Chondrocyte (in vitro differentiated cells): ENCODE measurements at regions not wholly inside any gene's neighbourhood (a gene's known extent, or its start where the extent isn't known, plus 50 kb on each side); places are given as distances from the start of the nearest gene placed in this dataset.
"Not testable (repeated sequence)": the region's sequence is repeated elsewhere in the genome, so short reads cannot be mapped to it uniquely, and the experiment has no call there.

Experiments
- DNase-seq: peaks from one replicate; pipeline ENCODE4 v3.0.0; 2021; ENCODE audit warnings: mixed read lengths, low spot score
- H3K27ac Mint-ChIP-seq: one replicate; pipeline ENCODE4 v1.8.0; 2021; ENCODE audit warnings: mild to moderate bottlenecking, moderate library complexity, mixed read lengths; ENCODE audit not compliant: unreplicated experiment
- H3K27me3 Mint-ChIP-seq: 2 replicates; pipeline ENCODE4 v1.8.0; 2021; ENCODE audit warnings: low read depth, mixed read lengths
- H3K36me3 Mint-ChIP-seq: 2 replicates; pipeline ENCODE4 v1.8.0; 2021; ENCODE audit warnings: low read depth, mixed read lengths
- H3K4me1 Mint-ChIP-seq: 2 replicates; pipeline ENCODE4 v1.8.0; 2021; ENCODE audit warnings: low read depth, mild to moderate bottlenecking, mixed read lengths
- H3K4me3 Mint-ChIP-seq: one replicate; pipeline ENCODE4 v1.8.0; 2021; ENCODE audit warnings: mild to moderate bottlenecking, moderate library complexity, mixed read lengths; ENCODE audit not compliant: unreplicated experiment
- H3K9me3 Mint-ChIP-seq: 2 replicates; pipeline ENCODE4 v1.8.0; 2021; ENCODE audit warnings: low read depth, mixed read lengths

GRCh38 chr21:8757399-8758093 lies 1763.8 kb upstream of the TPTE start:
- peak; percentile 92 for DNase-seq
- not testable (repeated sequence) for H3K36me3 Mint-ChIP-seq, H3K4me1 Mint-ChIP-seq, H3K4me3 Mint-ChIP-seq, H3K27me3 Mint-ChIP-seq, H3K27ac Mint-ChIP-seq
- peaks cover 45% of the 10 kb centered on the region for H3K9me3 Mint-ChIP-seq

- peaks cover 56% of the 10 kb centered on the region for H3K9me3 Mint-ChIP-seq
- H3K4me1 Mint-ChIP-seq, H3K27ac Mint-ChIP-seq, H3K4me3 Mint-ChIP-seq, H3K27me3 Mint-ChIP-seq, H3K36me3 Mint-ChIP-seq: not testable (repeated sequence)
- peak; percentile 98 for DNase-seq
Observed at GRCh38 chr21:8758921-8759367, 1762.4 kb upstream of the TPTE start.

- H3K4me1 Mint-ChIP-seq, H3K4me3 Mint-ChIP-seq, H3K27me3 Mint-ChIP-seq, H3K36me3 Mint-ChIP-seq, DNase-seq, H3K27ac Mint-ChIP-seq: not testable (repeated sequence)
- H3K9me3 Mint-ChIP-seq, result peaks cover 61% of the 10 kb centered on the region
Observed at GRCh38 chr21:8762241-8762640, 1759.1 kb upstream of the TPTE start.

GRCh38 chr21:8764416-8764815 lies 1757.0 kb upstream of the TPTE start:
- H3K27ac Mint-ChIP-seq, H3K4me3 Mint-ChIP-seq, H3K4me1 Mint-ChIP-seq, DNase-seq, H3K36me3 Mint-ChIP-seq, H3K27me3 Mint-ChIP-seq: not testable (repeated sequence)
- H3K9me3 Mint-ChIP-seq, result peaks cover 45% of the 10 kb centered on the region

GRCh38 chr21:8766142-8766541 lies 1755.2 kb upstream of the TPTE start:
- not testable (repeated sequence) for H3K27ac Mint-ChIP-seq, H3K4me3 Mint-ChIP-seq, H3K4me1 Mint-ChIP-seq, DNase-seq, H3K36me3 Mint-ChIP-seq, H3K27me3 Mint-ChIP-seq
- H3K9me3 Mint-ChIP-seq, result peaks cover 47% of the 10 kb centered on the region

- H3K27ac Mint-ChIP-seq, H3K27me3 Mint-ChIP-seq, H3K4me3 Mint-ChIP-seq, H3K4me1 Mint-ChIP-seq, H3K36me3 Mint-ChIP-seq, DNase-seq: not testable (repeated sequence)
- peaks cover 30% of the 10 kb centered on the region for H3K9me3 Mint-ChIP-seq
Observed at GRCh38 chr21:8772910-8773514, 1748.4 kb upstream of the TPTE start.

- H3K27me3 Mint-ChIP-seq, H3K36me3 Mint-ChIP-seq, H3K4me3 Mint-ChIP-seq, H3K4me1 Mint-ChIP-seq, DNase-seq, H3K27ac Mint-ChIP-seq: not testable (repeated sequence)
- H3K9me3 Mint-ChIP-seq, result peaks cover 29% of the 10 kb centered on the region
Observed at GRCh38 chr21:8775591-8776215, 1745.7 kb upstream of the TPTE start.

GRCh38 chr21:8777260-8777659 lies 1744.1 kb upstream of the TPTE start:
- peaks cover 26% of the 10 kb centered on the region for H3K9me3 Mint-ChIP-seq
- H3K36me3 Mint-ChIP-seq, DNase-seq: not testable (repeated sequence)

GRCh38 chr21:8778323-8779085 lies 1742.9 kb upstream of the TPTE start:
- DNase-seq, result peak; percentile 91
- H3K9me3 Mint-ChIP-seq, result peaks cover 26% of the 10 kb centered on the region
- H3K27me3 Mint-ChIP-seq, H3K36me3 Mint-ChIP-seq, H3K4me1 Mint-ChIP-seq, H3K4me3 Mint-ChIP-seq, H3K27ac Mint-ChIP-seq: not testable (repeated sequence)

More at GRCh38 chr21:8777260-8777659, 1744.1 kb upstream of the TPTE start:
- not testable (repeated sequence) for H3K27me3 Mint-ChIP-seq, H3K27ac Mint-ChIP-seq, H3K4me3 Mint-ChIP-seq, H3K4me1 Mint-ChIP-seq

GRCh38 chr21:8812840-8813239 lies 1708.5 kb upstream of the TPTE start:
- DNase-seq, result peak; percentile 44
- not testable (repeated sequence) for H3K4me1 Mint-ChIP-seq, H3K36me3 Mint-ChIP-seq, H3K27me3 Mint-ChIP-seq, H3K27ac Mint-ChIP-seq, H3K9me3 Mint-ChIP-seq, H3K4me3 Mint-ChIP-seq

GRCh38 chr21:8834264-8834663 lies 1687.1 kb upstream of the TPTE start:
- H3K4me1 Mint-ChIP-seq, H3K9me3 Mint-ChIP-seq, H3K27me3 Mint-ChIP-seq, H3K27ac Mint-ChIP-seq, H3K36me3 Mint-ChIP-seq, H3K4me3 Mint-ChIP-seq: not testable (repeated sequence)
- peak; percentile 59 for DNase-seq
